ENCODE measurements at regions not wholly inside any gene's neighbourhood (a gene's known extent, or its start where the extent isn't known, plus 50 kb on each side); places are given as distances from the start of the nearest gene placed in this dataset.
"Not testable (repeated sequence)": the region's sequence is repeated elsewhere in the genome, so short reads cannot be mapped to it uniquely, and the experiment has no call there.

- DNase-seq (ENCODE audit: low spot score); in situ Hi-C loops (cut with MboI; ENCODE audit: low sequenced_read_pairs, unreplicated experiment): not testable (repeated sequence)
These were observed 51.1 kb downstream of the NBPF8 start for GRCh38 chr1:120465900-120466299.

GRCh38 chr1:120477663-120478062, 62.8 kb downstream of the NBPF8 start:
- in situ Hi-C loops (cut with MboI; ENCODE audit: low sequenced_read_pairs, unreplicated experiment); DNase-seq (ENCODE audit: low spot score): not testable (repeated sequence)

GRCh38 chr1:120478400-120478799, 63.6 kb downstream of the NBPF8 start:
- in situ Hi-C loops (cut with MboI; ENCODE audit: low sequenced_read_pairs, unreplicated experiment); DNase-seq (ENCODE audit: low spot score): not testable (repeated sequence)

- DNase-seq (ENCODE audit: low spot score); in situ Hi-C loops (cut with MboI; ENCODE audit: low sequenced_read_pairs, unreplicated experiment): not testable (repeated sequence)
These were observed 72.7 kb downstream of the NBPF8 start for GRCh38 chr1:120487542-120487941.

DNA sequence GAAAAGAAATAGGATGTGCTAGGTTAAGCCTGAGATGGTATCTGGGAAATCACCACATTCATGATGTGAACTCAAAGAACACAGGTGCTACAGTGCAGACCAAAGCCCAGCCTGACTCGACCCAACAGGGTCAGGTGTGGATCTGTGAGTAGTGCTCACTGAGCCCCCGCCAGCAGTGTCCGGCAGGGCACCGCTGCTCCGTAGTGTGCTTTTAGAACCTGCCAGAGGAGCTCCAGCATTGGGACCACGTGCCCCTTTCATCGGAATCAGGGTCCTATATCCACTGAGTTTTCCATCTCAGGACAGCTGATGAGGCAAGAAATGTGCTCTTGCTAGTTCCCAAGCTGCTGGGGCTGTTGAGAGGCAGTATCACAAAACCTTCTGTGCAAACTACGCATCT, 74.4 kb downstream of the NBPF8 start:
- in situ Hi-C loops (cut with MboI; ENCODE audit: low sequenced_read_pairs, unreplicated experiment); DNase-seq (ENCODE audit: low spot score): not testable (repeated sequence)

DNA sequence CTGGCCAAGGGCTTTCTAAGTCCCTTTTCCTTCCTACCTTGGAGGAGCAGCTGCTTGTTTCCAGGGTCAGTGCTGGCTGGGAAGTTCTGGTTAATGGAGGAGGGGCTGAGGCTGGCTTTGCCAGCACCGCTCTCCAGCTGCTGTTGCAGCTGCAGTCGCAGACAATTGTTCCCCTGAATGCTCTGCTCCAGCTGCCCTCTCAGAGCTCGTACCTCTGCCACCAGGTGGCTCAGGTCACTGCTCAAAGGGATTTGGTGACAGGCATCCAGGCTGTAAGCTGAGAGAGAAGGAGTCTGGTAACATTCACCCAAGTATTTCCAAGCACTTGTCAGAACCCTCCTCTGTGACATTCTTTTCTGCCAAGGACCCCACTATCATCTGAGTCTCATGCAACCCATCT, 82.3 kb downstream of the NBPF8 start:
- in situ Hi-C loops (cut with MboI; ENCODE audit: low sequenced_read_pairs, unreplicated experiment); DNase-seq (ENCODE audit: low spot score): not testable (repeated sequence)

DNA sequence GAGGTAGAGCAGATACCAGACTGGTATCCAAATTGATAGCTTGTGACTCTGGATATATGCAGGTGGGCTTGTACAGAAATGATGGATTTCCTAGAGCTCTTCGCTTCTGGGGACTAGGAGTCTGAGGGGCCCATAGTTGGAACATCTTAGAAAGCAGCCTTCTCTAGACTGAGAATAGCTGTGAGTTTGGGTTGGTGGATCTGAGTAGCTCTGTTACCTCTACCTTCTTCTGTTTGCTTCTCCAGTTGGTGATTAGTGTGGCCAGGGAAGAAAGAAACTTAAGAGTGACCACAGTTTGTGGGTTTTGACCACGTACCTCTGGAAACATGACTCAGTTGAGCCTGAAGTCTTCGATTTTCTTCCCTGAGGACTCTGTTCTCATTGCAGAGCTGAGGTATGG, 88.4 kb downstream of the NBPF8 start:
- DNase-seq (ENCODE audit: low spot score); in situ Hi-C loops (cut with MboI; ENCODE audit: low sequenced_read_pairs, unreplicated experiment): not testable (repeated sequence)

- in situ Hi-C loops (cut with MboI; ENCODE audit: low sequenced_read_pairs, unreplicated experiment); DNase-seq (ENCODE audit: low spot score): not testable (repeated sequence)
These were observed 91.5 kb downstream of the NBPF8 start for GRCh38 chr1:120506352-120506751.

- in situ Hi-C loops (cut with MboI; ENCODE audit: low sequenced_read_pairs, unreplicated experiment); DNase-seq (ENCODE audit: low spot score): not testable (repeated sequence)
These were observed 93.5 kb downstream of the NBPF8 start for GRCh38 chr1:120508351-120508750.

GRCh38 chr1:120509258-120509657, 94.4 kb downstream of the NBPF8 start:
- in situ Hi-C loops (cut with MboI; ENCODE audit: low sequenced_read_pairs, unreplicated experiment); DNase-seq (ENCODE audit: low spot score): not testable (repeated sequence)

DNA sequence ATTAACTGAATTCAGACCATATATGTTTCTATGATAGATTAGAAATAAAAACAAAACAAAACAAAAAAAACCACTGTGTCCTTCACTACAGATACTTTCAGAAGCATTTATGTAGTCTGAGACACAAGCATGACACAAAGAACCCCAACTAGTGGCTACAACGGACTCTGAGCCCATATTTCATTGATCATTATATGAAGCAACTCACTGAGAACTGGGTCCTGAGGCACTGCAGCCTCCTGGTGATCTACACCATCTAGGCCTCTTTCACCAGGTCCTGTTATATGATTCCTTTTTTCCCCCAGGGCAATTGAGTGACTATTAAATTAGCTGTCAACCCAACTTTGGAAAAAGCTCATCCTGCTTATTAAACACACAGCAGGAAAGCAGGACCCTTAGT, 98.3 kb downstream of the NBPF8 start:
- DNase-seq (ENCODE audit: low spot score); in situ Hi-C loops (cut with MboI; ENCODE audit: low sequenced_read_pairs, unreplicated experiment): not testable (repeated sequence)

DNA sequence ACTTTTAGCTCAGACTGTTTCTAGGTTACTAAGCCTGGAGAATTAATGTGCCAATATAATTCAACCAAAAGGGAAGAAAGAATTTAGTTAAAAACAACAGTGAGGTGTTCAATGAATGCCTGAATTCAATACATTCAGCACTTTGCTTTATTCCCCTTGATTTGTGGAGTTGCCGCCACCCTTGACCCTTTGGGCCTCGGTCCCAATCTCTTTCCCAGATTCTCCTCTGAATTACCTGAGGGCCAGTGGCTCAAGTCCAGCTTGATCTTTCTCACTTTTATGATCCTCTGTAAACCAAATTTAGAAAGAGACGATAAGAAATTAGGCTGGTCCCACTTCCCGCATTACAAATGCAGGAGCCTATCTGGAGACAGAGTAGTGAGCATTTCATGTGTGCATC, 98.7 kb downstream of the NBPF8 start:
- in situ Hi-C loops (cut with MboI; ENCODE audit: low sequenced_read_pairs, unreplicated experiment); DNase-seq (ENCODE audit: low spot score): not testable (repeated sequence)

- DNase-seq (ENCODE audit: low spot score); in situ Hi-C loops (cut with MboI; ENCODE audit: low sequenced_read_pairs, unreplicated experiment): not testable (repeated sequence)
These were observed 104.4 kb downstream of the NBPF8 start for GRCh38 chr1:120519196-120519595.

GRCh38 chr1:120524416-120524815, 109.6 kb downstream of the NBPF8 start:
- in situ Hi-C loops (cut with MboI; ENCODE audit: low sequenced_read_pairs, unreplicated experiment), result not testable (repeated sequence)

DNA sequence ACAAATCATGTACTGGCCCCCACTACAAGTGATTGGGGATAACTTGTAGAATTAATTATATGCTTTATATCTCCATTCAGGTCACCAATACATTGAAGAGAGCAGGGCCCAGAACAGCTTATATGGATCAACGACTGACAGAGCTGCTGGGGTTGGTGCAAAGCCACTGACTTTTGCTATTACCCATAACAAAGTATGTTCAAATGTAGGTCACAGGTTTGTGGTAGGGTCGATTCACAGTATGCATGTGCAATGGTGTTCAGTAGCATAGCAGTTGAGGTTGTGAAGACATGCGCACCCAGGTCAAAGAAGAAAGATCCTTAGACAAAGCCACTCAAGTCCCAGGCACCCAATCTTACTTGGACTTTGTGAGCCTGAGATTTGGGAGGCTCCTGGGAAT, 110.6 kb downstream of the NBPF8 start:
- DNase-seq (ENCODE audit: low spot score); in situ Hi-C loops (cut with MboI; ENCODE audit: low sequenced_read_pairs, unreplicated experiment): not testable (repeated sequence)

More at GRCh38 chr1:120524416-120524815, 109.6 kb downstream of the NBPF8 start:
- not testable (repeated sequence) for DNase-seq (ENCODE audit: low spot score)

DNA sequence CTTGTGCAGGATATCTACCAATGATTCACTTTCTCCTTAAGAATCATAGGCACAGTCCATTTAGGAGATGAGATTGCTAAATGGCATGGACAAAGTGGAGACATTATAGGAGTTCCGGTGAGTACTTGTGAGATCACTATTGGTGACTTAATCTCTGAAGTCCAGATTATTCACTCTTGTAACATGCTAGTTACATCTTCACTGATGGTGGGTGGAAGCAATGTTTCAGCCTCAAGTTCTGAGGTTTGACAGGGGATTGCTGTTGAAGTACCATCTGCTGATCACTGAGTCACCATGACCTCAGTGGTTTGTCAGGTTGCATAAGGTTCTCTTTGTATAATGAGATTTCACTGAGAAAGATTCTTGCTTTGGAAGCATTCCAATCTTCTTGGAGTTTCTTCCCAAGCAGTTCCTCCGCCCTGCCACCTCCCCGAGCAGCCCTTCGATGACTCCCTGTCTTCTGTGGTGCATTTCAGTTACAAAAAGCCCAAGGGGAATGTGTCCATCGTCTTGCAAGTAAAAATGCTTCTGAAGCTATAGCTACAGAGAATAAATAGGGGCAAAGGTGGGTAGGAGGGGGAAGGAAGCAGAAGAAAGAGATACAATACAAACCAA, 114.7 kb downstream of the NBPF8 start:
- DNase-seq (ENCODE audit: low spot score); in situ Hi-C loops (cut with MboI; ENCODE audit: low sequenced_read_pairs, unreplicated experiment): not testable (repeated sequence)

DNA sequence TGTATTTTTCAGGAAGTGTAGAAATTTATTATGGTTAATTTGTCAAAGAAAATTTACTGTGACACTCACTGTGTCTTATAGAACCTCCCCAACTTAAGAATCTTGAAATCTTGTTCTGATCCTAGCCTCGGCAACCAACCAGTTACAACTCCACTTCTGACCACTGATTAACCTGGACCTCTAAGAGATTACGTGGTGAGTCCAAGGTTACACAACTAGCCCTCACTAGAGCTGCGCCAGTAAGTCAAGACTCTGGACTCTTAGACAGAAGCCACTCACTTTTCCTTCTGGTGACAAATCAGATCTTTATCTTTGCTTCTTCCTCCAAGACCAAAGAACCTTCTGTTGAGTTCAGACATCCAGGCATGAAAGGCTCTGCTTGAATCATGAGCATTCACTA, 116.6 kb downstream of the NBPF8 start:
- DNase-seq (ENCODE audit: low spot score); in situ Hi-C loops (cut with MboI; ENCODE audit: low sequenced_read_pairs, unreplicated experiment): not testable (repeated sequence)

DNA sequence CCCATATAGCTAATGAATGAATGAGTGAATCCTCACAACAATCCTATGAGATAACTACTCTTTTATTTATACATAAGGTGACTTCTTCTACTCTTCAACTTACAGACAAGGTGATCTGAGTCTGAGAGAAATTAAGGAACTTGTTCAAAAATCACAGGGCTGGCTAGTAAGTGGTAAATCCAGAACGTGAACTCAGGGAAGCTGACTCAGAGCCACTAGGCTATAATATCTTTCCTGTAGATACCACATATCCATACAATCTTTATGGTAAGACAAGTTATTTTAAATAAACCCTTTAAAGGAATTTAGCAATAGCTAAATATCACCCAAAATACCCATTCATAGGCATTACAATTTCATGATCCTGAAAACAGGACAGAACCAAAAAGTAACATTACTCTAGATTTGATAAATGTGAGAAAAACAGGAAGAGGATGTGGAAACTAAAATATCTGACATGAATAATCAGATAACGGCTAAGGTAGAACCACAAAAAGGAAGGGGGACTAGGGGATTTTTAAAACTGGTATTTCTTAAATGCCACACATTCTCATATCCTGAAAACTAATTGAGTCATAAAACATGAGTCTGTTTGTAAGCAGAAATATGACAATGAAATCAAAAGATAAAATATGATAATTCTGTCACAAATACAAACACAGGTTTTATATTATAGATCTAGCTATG, 119.7 kb downstream of the NBPF8 start:
- in situ Hi-C loops (cut with MboI; ENCODE audit: low sequenced_read_pairs, unreplicated experiment); DNase-seq (ENCODE audit: low spot score): not testable (repeated sequence)

DNA sequence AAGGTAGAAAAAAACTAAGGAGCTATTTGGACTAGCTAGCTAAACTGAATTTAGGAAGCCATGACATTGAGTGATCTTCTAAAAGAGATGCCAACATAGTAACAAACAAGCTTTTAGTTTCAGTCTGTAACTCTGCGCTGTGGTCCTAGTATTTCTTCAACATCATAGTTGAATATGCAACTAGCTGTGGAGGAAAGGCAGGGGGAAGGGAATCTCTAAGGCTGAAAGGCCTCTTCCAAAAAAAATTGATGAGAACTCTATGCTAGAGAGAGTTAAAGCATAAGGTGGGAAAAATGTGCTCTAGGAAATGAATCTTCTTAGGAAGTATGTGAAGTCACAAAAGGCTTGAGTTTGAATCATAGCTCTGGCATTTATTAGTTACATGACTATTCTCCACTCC, 120.2 kb downstream of the NBPF8 start:
- in situ Hi-C loops (cut with MboI; ENCODE audit: low sequenced_read_pairs, unreplicated experiment), result not testable (repeated sequence)

DNA sequence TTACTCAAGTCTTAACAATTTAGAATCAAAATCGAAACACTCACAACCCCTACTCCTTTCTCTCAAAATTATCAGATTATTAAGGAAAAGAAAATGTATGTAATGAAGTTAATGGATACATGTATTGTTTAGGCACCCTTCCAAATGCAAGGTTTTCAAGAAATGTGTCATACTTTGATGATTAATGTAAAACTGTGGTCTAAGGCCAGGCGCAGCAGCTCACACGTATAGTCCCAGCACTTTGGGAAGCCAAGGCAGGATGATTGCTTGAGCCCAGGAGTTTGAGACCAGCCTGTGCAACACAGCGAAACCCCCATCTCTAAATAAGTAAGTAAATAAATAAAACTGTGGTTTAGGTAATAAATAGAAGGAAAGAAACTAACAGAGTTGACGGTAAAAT, 126.6 kb downstream of the NBPF8 start:
- in situ Hi-C loops (cut with MboI; ENCODE audit: low sequenced_read_pairs, unreplicated experiment); DNase-seq (ENCODE audit: low spot score): not testable (repeated sequence)

More for the DNA sequence above, 120.2 kb downstream of the NBPF8 start:
- not testable (repeated sequence) for DNase-seq (ENCODE audit: low spot score)

Measured in GM13976 (cell line).